ENCODE measurements at regions not wholly inside any gene's neighbourhood (a gene's known extent, or its start where the extent isn't known, plus 50 kb on each side); places are given as distances from the start of the nearest gene placed in this dataset.
A peak's percentile ranks its signal among the peaks of the same experiment; 100 is the strongest.
"Not testable (repeated sequence)": the region's sequence is repeated elsewhere in the genome, so short reads cannot be mapped to it uniquely, and the experiment has no call there.

- no peak overlapping the region for H3K4me3 ChIP-seq (ENCODE audit: low read depth, low read length)
- DNase-seq (ENCODE audit: low read depth), result peak; percentile 18
Measured at GRCh38 chr3:59192473-59192872, 142.6 kb upstream of the CFAP20DC start.

- DNase-seq (ENCODE audit: low read depth), result no peak
- no peak overlapping the region for H3K4me3 ChIP-seq (ENCODE audit: low read depth, low read length)
Measured at GRCh38 chr3:59191651-59192050, 141.8 kb upstream of the CFAP20DC start.

DNA sequence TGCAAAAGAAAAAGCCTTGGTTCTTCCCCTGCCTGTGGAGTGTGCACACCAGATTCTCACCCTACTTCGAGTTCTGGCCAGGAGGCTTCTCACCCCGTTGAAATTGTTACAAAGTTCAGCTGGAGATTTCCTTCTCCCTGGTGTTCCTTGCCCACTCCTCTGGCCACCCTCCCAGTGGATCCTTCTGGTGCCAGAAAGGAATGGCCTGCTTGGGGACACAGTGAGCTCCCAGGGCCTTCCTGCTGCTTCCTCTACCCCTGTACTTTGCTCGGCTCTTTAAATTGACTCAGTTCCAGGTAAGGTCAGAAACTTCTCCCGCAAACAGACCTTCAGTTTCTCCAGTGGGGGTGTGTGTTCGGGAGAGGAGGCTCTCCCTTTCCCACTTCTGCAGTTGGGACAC is 140.1 kb upstream of the CFAP20DC start:
- DNase-seq (ENCODE audit: low read depth), result no peak
- no peak overlapping the region for H3K4me3 ChIP-seq (ENCODE audit: low read depth, low read length)

DNA sequence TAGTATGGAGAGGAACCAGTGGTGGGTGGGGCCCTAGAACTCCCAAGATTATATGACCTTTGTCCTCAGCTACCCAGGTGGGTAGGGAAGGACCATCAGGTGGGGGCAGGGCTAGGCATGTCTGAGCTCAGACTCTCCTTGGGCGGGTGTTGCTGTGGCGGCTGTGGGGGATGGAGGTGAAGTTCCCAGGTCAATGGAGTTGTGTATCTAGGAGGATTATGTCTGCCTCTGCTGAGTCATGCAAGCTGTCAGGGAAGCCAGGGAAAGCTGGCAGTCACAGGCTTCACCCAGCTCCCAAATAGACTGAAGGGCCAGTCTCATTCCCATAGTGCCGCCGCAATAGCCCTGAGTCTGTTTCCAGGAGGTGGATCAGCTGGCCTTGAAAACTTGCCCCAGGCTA is 139.7 kb upstream of the CFAP20DC start:
- DNase-seq (ENCODE audit: low read depth), result no peak
- H3K4me3 ChIP-seq (ENCODE audit: low read depth, low read length), result no peak overlapping the region

DNA sequence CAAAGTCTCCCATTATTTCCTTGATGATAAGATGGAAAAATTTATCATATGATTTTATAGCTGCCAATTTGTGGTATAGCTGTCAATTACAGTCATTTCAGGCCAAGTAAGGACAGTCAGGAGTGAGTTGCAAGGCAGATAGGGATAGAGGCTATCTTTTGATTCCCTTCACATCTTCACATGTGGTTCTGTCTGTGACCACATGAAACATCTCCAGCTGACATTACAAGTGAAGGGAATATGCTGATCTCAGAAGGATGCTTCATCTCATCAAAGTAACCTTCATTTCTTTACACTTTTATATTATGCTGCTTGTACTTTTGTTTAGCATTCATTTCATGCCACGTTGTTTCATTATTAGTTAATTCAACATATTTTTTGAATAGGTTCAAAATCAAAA is 136.9 kb upstream of the CFAP20DC start:
- no peak for DNase-seq (ENCODE audit: low read depth)
- H3K4me3 ChIP-seq (ENCODE audit: low read depth, low read length), result no peak overlapping the region

- no peak overlapping the region for H3K4me3 ChIP-seq (ENCODE audit: low read depth, low read length)
- no peak for DNase-seq (ENCODE audit: low read depth)
Measured at GRCh38 chr3:59185591-59186369, 136.0 kb upstream of the CFAP20DC start.

GRCh38 chr3:59180006-59180405 is 130.2 kb upstream of the CFAP20DC start:
- DNase-seq (ENCODE audit: low read depth), result no peak

DNA sequence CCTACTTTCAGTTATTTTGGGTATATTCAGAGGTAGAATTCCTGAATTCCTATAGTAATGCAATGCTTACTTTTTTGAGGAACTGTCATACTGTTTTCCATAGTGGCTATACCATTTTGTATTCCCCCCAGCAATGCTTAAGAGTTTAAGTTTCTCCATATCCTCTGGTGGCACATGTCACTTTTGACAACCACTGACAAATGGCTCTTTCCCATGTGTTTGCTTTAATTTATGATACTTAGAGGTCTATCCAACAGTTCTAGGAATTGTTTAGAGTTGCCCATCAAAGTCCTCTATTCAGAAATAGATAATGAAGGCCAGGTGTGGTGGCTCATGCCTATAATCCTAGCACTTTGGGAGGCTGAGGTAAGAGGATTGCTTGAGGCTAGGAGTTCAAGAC is 128.9 kb upstream of the CFAP20DC start:
- no peak overlapping the region for H3K4me3 ChIP-seq (ENCODE audit: low read depth, low read length)
- no peak for DNase-seq (ENCODE audit: low read depth)

More at GRCh38 chr3:59180006-59180405, 130.2 kb upstream of the CFAP20DC start:
- H3K4me3 ChIP-seq (ENCODE audit: low read depth, low read length), result no peak overlapping the region

- H3K4me3 ChIP-seq (ENCODE audit: low read depth, low read length), result no peak overlapping the region
- no peak for DNase-seq (ENCODE audit: low read depth)
Measured at GRCh38 chr3:59171491-59171890, 121.7 kb upstream of the CFAP20DC start.

- DNase-seq (ENCODE audit: low read depth); H3K4me3 ChIP-seq (ENCODE audit: low read depth, low read length): not testable (repeated sequence)
Measured at GRCh38 chr3:59170166-59170565, 120.3 kb upstream of the CFAP20DC start.

GRCh38 chr3:59167756-59168155 is 117.9 kb upstream of the CFAP20DC start:
- no peak overlapping the region for H3K4me3 ChIP-seq (ENCODE audit: low read depth, low read length)
- no peak for DNase-seq (ENCODE audit: low read depth)

GRCh38 chr3:59163953-59164352 is 114.1 kb upstream of the CFAP20DC start:
- DNase-seq (ENCODE audit: low read depth), result no peak
- H3K4me3 ChIP-seq (ENCODE audit: low read depth, low read length), result no peak overlapping the region

DNA sequence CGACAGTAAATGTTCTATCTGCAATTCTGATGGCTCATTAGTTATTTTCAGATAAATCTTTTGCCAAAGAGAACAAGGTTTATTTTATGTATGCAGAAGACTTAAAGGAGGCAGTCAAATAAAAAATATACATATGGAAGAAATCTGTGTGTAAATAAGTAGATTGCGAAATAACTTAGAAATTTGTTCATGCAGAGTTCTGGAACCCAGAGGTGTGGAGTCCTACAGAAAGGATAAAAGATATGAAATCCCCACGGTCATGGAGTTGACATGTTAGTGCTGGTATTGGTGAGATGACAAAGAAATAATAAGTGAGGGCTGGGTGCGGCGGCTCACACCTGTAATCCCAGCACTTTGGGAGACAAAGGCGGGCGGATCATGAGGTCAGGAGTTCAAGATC is 111.2 kb upstream of the CFAP20DC start:
- H3K4me3 ChIP-seq (ENCODE audit: low read depth, low read length), result no peak overlapping the region
- no peak for DNase-seq (ENCODE audit: low read depth)

DNA sequence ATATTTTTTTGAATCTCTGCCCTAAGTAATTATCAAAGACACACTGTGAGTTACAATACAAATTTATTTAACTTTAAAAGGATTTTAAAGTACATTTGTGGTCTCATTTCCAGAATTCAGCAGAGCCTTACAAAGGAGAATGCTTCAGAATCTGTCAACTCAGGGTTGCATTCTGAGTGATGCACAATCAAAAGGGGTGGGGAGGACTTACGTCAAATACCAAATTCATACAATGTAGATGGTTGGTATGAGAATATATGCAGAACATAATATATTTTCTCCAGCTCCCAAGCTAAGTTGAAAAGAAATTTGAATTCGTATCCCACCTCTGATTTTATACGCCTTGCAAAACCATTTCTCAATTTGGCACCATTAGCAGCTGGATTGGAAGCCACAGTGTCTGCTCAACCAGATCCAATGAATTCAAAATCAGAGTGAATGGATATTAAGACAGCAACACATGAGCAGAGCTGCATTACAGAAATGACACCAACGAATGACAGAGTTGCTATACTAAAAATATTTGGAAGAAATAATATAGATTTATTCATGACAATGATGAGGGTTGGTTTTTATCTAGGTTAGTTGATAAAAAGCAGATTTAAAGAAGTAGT is 110.4 kb upstream of the CFAP20DC start:
- DNase-seq (ENCODE audit: low read depth), result no peak
- H3K4me3 ChIP-seq (ENCODE audit: low read depth, low read length), result no peak overlapping the region

GRCh38 chr3:59153648-59154047 is 103.8 kb upstream of the CFAP20DC start:
- H3K4me3 ChIP-seq (ENCODE audit: low read depth, low read length), result no peak overlapping the region
- no peak for DNase-seq (ENCODE audit: low read depth)

- no peak overlapping the region for H3K4me3 ChIP-seq (ENCODE audit: low read depth, low read length)
- DNase-seq (ENCODE audit: low read depth), result no peak
Measured at GRCh38 chr3:59152943-59153342, 103.1 kb upstream of the CFAP20DC start.

GRCh38 chr3:59150039-59150438 is 100.2 kb upstream of the CFAP20DC start:
- DNase-seq (ENCODE audit: low read depth), result no peak

DNA sequence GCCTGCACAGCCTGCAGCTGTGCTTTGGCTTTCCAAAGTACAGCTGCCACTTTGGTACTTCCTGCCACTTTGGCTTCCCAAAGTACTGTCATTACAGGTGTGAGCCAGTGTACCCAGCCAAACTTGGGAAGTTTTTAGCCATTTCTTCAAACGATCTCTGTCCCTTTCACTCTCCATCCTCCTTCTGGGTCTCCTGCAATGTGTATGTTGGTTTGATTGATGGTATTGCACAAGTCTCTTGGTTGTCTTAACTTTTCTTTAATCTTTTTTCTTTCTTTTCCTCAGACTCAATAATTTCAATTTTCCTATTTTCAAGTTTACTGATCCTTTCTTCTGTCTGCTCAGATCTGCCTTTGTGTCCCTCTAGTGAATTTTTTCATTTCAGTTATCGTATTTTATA is 99.3 kb upstream of the CFAP20DC start:
- DNase-seq (ENCODE audit: low read depth), result no peak

More at GRCh38 chr3:59150039-59150438, 100.2 kb upstream of the CFAP20DC start:
- H3K4me3 ChIP-seq (ENCODE audit: low read depth, low read length), result no peak overlapping the region

DNA sequence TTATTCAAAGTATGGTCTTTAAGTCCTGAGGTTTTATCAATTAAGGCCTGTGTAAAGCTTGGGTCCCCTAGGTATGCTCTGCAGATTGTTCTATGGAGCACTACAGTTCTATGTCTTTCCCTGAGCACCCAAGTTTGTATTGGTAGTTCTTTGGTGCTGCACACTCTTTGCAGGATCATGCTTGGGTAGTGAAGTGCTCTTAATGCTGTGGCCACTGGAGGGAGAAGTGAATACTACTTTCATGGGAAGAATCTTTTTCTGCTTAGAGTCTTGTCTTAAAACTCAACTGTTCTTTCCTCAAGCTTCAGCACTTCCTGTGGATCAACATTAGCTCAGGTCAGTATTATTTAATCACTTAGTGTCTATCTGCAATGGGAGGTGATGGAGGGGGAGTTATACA is 93.6 kb upstream of the CFAP20DC start:
- DNase-seq (ENCODE audit: low read depth), result no peak
- no peak overlapping the region for H3K4me3 ChIP-seq (ENCODE audit: low read depth, low read length)

More for the DNA sequence above, 99.3 kb upstream of the CFAP20DC start:
- H3K4me3 ChIP-seq (ENCODE audit: low read depth, low read length), result no peak overlapping the region

GRCh38 chr3:59142556-59142955 is 92.7 kb upstream of the CFAP20DC start:
- no peak for DNase-seq (ENCODE audit: low read depth)
- H3K4me3 ChIP-seq (ENCODE audit: low read depth, low read length), result no peak overlapping the region

DNA sequence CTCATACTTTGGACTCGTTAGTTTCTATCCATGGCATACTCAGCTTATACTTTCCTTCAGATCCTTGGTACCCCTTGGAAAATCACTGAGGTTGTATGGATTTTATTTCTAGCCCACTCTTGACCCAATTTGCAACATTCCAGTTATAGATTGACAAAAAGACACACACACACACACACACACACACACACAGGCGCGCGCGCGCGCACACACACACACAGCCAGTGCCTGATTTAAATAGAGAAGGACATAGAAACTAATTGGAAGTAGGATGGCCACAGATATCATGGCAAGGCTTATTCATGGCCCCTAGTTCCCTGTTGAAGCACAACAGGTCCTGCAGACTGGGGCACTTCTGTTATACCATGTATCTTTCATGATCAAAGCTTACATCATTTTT is 89.1 kb upstream of the CFAP20DC start:
- DNase-seq (ENCODE audit: low read depth), result no peak
- H3K4me3 ChIP-seq (ENCODE audit: low read depth, low read length), result no peak overlapping the region

All from skeletal muscle cell (primary cell).